Osteoblast (primary cell): ENCODE measurements at regions not wholly inside any gene's neighbourhood (a gene's known extent, or its start where the extent isn't known, plus 50 kb on each side); places are given as distances from the start of the nearest gene placed in this dataset.

Experiments
- DNase-seq: peaks from one replicate; pipeline ENCODE4 v3.0.0; 2011; ENCODE audit warnings: low spot score, mixed read lengths; ENCODE audit not compliant: insufficient read length; ENCODE audit errors: missing footprints
- H2AFZ ChIP-seq: 2 replicates; pipeline ENCODE4 v1.6.0; 2011; ENCODE audit warnings: mild to moderate bottlenecking, low read length
- H3K27ac ChIP-seq: 2 replicates; pipeline ENCODE4 v1.5.1; 2011; ENCODE audit warnings: mild to moderate bottlenecking, low read depth, low read length, moderate library complexity
- H3K27me3 ChIP-seq: 2 replicates; pipeline ENCODE4 v1.6.0; 2012; ENCODE audit warnings: mild to moderate bottlenecking, control low read depth, inconsistent platforms, low read length, moderate library complexity; ENCODE audit not compliant: insufficient read depth
- H3K36me3 ChIP-seq: 2 replicates; pipeline ENCODE4 v1.5.1; 2011; ENCODE audit warnings: mild to moderate bottlenecking, low read length, control low read depth, moderate library complexity; ENCODE audit not compliant: insufficient read depth
- H3K4me1 ChIP-seq: 2 replicates; pipeline ENCODE4 v1.5.1; 2011; ENCODE audit warnings: mild to moderate bottlenecking, low read length, control low read depth, moderate library complexity; ENCODE audit not compliant: insufficient read depth
- H3K4me2 ChIP-seq: 2 replicates; pipeline ENCODE4 v1.6.0; 2011; ENCODE audit warnings: mild to moderate bottlenecking, low read length; ENCODE audit not compliant: insufficient read depth
- H3K4me3 ChIP-seq: fragments of 200-600 bp; sonication (generic); 3 replicates; pipeline ENCODE4 v1.5.1; 2012; ENCODE audit warnings: mild to moderate bottlenecking, low read length, inconsistent platforms; ENCODE audit not compliant: insufficient read depth
- H3K79me2 ChIP-seq: 2 replicates; pipeline ENCODE4 v1.6.0; 2012; ENCODE audit warnings: mild to moderate bottlenecking, low read length, control low read depth, inconsistent platforms; ENCODE audit not compliant: insufficient read depth
- H3K9me3 ChIP-seq: 2 replicates; pipeline ENCODE4 v1.5.1; 2011; ENCODE audit warnings: low read depth, low read length, control low read depth
- H4K20me1 ChIP-seq: 2 replicates; pipeline ENCODE4 v1.6.0; 2012; ENCODE audit warnings: mild to moderate bottlenecking, low read length, control low read depth; ENCODE audit not compliant: insufficient read depth
- TF ChIP-seq, protein P1 (sequence below): IDR thresholded peaks from 2 replicates; pipeline ENCODE4 v1.5.1; 2011; ENCODE audit warnings: mild to moderate bottlenecking, low read depth, low read length, moderate library complexity; ENCODE audit errors: extremely low read depth

- Histone ChIP-seq H3K27ac (no peak overlapping the region), H4K20me1 (no peaks in the 10 kb centered on the region), H2AFZ (no peak overlapping the region), H3K4me2 (no peak overlapping the region), H3K4me1 (peaks cover 8% of the 10 kb centered on the region), H3K27me3 (no peaks in the 10 kb centered on the region), H3K79me2 (no peaks in the 10 kb centered on the region), H3K4me3 (no peak overlapping the region), H3K36me3 (no peaks in the 10 kb centered on the region), H3K9me3 (no peaks in the 10 kb centered on the region)
- TF ChIP-seq, protein P1, sequence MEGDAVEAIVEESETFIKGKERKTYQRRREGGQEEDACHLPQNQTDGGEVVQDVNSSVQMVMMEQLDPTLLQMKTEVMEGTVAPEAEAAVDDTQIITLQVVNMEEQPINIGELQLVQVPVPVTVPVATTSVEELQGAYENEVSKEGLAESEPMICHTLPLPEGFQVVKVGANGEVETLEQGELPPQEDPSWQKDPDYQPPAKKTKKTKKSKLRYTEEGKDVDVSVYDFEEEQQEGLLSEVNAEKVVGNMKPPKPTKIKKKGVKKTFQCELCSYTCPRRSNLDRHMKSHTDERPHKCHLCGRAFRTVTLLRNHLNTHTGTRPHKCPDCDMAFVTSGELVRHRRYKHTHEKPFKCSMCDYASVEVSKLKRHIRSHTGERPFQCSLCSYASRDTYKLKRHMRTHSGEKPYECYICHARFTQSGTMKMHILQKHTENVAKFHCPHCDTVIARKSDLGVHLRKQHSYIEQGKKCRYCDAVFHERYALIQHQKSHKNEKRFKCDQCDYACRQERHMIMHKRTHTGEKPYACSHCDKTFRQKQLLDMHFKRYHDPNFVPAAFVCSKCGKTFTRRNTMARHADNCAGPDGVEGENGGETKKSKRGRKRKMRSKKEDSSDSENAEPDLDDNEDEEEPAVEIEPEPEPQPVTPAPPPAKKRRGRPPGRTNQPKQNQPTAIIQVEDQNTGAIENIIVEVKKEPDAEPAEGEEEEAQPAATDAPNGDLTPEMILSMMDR = no peak
- no peak for DNase-seq
Observed at GRCh38 chr6:53998303-53998702, 112.9 kb upstream of the MLIP start.

- H3K4me2 ChIP-seq = no peak overlapping the region
- H3K9me3 ChIP-seq = no peaks in the 10 kb centered on the region
- TF ChIP-seq, protein P1 = no peak
- H3K27ac ChIP-seq = no peak overlapping the region
- H3K36me3 ChIP-seq = no peaks in the 10 kb centered on the region
- no peak overlapping the region for H2AFZ ChIP-seq
- no peak overlapping the region for H3K4me3 ChIP-seq
- H3K27me3 ChIP-seq = no peaks in the 10 kb centered on the region
- no peaks in the 10 kb centered on the region for H4K20me1 ChIP-seq
- H3K79me2 ChIP-seq = no peaks in the 10 kb centered on the region
- no peak for DNase-seq
- H3K4me1 ChIP-seq = peaks cover 8% of the 10 kb centered on the region
Observed at GRCh38 chr6:53999088-53999755, 112.0 kb upstream of the MLIP start.

- Histone ChIP-seq H3K27ac (no peak overlapping the region), H3K36me3 (no peaks in the 10 kb centered on the region), H4K20me1 (no peaks in the 10 kb centered on the region), H3K79me2 (no peaks in the 10 kb centered on the region), H3K4me2 (no peak overlapping the region), H3K4me1 (peaks cover 8% of the 10 kb centered on the region), H3K27me3 (no peaks in the 10 kb centered on the region), H2AFZ (no peak overlapping the region), H3K9me3 (no peaks in the 10 kb centered on the region), H3K4me3 (no peak overlapping the region)
- DNase-seq = no peak
- TF ChIP-seq, protein P1 = no peak
Observed at GRCh38 chr6:54002116-54002515, 109.1 kb upstream of the MLIP start.

DNA sequence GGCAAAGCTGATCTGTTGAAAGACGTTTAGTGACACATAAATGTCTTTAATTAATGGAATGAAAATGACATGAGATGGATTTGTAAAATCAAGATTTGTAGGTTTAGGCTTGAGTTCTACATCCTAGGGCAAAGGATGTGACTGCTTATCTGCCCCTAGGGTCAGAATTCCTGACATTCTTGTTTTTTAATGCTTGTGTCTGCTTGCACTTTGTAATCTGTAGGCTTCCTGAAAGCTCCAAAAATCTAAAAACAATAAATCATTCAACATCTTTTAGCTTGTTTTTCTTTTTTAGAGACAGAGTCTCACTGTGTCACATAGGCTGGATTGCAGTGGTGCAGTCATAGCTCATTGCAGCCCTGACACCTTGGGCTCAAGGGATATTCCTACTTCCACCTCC, 107.9 kb upstream of the MLIP start:
- Histone ChIP-seq H4K20me1 (no peaks in the 10 kb centered on the region), H3K27ac (no peak overlapping the region), H3K9me3 (no peaks in the 10 kb centered on the region), H3K27me3 (no peaks in the 10 kb centered on the region), H2AFZ (no peak overlapping the region), H3K36me3 (no peaks in the 10 kb centered on the region), H3K4me3 (no peak overlapping the region), H3K79me2 (no peaks in the 10 kb centered on the region), H3K4me2 (no peak overlapping the region), H3K4me1 (peaks cover 8% of the 10 kb centered on the region)
- TF ChIP-seq, protein P1 = no peak
- no peak for DNase-seq
